ENCODE measurements at regions not wholly inside any gene's neighbourhood (a gene's known extent, or its start where the extent isn't known, plus 50 kb on each side); places are given as distances from the start of the nearest gene placed in this dataset.

DNA sequence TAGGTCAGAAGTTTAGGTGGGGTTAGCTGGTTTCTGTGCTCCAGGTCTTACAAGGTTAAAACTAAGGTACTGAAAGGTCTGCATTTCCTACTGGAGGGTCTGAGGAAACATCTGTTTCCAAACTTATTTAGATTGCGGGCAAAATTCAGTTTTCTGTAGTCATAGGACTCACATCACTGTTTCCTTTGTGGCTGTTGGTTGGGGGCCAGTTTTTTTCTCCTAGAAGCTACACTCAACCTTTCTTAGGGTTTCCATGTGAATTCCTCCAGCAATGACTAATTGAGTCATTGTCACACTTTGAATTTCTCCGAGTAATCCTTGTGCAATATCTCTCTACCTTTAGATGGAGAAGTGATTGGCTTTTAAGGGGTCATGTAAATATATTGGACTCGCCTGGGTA, 773.4 kb upstream of the SLITRK1 start:
- DNase-seq (ENCODE audit: extremely low read depth, low read depth): no peak
- TF ChIP-seq, protein P1, sequence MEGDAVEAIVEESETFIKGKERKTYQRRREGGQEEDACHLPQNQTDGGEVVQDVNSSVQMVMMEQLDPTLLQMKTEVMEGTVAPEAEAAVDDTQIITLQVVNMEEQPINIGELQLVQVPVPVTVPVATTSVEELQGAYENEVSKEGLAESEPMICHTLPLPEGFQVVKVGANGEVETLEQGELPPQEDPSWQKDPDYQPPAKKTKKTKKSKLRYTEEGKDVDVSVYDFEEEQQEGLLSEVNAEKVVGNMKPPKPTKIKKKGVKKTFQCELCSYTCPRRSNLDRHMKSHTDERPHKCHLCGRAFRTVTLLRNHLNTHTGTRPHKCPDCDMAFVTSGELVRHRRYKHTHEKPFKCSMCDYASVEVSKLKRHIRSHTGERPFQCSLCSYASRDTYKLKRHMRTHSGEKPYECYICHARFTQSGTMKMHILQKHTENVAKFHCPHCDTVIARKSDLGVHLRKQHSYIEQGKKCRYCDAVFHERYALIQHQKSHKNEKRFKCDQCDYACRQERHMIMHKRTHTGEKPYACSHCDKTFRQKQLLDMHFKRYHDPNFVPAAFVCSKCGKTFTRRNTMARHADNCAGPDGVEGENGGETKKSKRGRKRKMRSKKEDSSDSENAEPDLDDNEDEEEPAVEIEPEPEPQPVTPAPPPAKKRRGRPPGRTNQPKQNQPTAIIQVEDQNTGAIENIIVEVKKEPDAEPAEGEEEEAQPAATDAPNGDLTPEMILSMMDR (IDR thresholded peaks at IDR 0.05; ENCODE audit: low read depth, low read length): no peak

DNA sequence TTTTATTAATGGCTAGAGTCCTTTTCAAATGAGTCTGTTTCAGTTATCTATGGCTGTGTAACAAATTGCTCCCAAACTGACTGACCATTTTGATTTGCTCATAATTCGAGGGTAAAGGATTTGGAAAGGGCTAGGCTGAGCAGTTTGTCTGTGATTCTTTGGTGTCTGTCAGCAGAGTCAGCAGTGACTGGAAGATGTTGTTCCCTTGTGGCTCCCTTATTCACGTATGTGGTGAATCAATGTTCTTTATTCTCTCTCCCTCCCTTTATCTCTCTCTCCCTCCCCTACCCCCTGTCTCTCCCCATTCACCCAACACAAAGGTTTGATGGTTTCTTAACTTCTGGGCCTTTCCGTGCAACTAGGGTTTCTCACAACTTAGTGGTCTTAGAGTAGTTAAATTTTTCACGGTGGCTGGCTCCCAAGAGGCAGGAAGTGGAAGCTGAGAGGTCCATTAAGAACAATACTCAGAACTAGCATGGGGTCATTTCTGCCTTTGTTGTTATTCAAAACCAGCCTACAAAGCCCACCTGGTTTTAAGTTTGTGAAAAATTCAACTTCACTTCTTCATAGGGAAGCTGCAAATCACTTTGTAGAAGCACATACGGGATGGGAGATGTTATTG, 772.5 kb upstream of the SLITRK1 start:
- TF ChIP-seq, protein P1 (IDR thresholded peaks at IDR 0.05; ENCODE audit: low read depth, low read length): no peak
- no peak for DNase-seq (ENCODE audit: extremely low read depth, low read depth)

DNA sequence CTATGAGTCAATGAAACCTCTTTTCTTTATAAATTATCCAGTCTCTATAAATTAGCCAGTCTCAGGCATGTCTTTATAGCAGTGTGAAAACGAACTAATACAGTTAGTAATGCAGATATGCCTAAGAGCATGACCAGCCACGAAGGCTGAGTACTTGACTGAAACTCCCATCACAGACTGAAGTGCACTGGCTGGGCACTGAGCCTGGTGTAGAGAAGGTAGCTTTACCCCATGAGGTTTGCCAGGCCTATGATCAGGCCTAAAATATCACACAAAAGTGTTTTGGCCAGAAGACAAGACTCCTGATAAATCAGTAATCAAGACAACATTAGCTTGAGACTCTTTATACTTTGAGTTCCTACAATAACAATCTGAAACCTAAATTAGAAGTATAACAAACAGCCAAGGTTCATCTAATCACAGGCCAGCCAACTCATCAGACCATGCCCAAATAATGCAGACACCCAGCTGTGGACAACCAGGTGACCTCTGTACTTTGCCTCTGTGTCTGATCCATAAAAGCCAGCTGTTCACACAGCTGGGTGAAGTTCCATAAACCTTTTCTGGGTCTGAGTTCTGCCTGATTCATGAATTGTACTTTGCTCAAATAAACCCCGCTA, 771.8 kb upstream of the SLITRK1 start:
- no peak for DNase-seq (ENCODE audit: extremely low read depth, low read depth)
- TF ChIP-seq, protein P1 (IDR thresholded peaks at IDR 0.05; ENCODE audit: low read depth, low read length): no peak

DNA sequence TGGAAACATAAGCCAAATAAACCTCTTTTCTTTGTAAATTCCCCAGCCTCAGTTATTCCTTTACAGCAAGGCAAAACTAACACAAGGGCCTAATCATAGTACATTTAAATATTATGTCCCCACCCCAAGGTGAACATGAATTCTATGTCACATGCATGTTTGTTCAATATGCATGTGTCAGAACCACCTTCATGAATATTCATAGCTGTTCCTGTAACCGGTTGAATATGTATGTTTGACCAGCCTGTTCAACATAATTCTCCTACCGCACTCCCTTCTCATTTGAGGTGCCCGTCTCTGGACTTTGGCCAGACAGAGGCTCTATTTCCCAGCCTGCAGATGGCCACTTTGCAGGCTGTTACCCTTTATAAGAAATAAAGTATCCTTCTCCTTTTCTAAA, 769.4 kb upstream of the SLITRK1 start:
- TF ChIP-seq, protein P1 (IDR thresholded peaks at IDR 0.05; ENCODE audit: low read depth, low read length): no peak
- no peak for DNase-seq (ENCODE audit: extremely low read depth, low read depth)

DNA sequence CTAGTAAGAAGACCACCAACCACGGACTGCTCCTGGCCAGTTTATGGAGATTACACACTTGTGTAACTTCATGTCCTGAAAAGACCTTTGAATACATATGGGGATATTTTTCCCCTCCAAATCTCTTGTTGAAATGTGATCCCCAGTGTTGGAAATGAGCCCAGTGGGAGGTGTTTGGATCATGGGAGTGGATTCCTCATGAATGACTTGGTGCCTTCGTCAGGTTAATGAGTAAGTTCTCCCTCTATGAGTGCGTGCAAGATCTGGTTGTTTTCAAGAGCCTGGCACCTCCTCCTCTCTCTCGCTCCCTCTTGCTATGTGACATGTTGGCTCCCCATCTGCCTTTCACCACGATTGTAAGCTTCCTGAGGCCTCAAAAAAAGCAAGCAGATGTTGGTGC, 769.0 kb upstream of the SLITRK1 start:
- TF ChIP-seq, protein P1 (IDR thresholded peaks at IDR 0.05; ENCODE audit: low read depth, low read length): no peak
- no peak for DNase-seq (ENCODE audit: extremely low read depth, low read depth)

DNA sequence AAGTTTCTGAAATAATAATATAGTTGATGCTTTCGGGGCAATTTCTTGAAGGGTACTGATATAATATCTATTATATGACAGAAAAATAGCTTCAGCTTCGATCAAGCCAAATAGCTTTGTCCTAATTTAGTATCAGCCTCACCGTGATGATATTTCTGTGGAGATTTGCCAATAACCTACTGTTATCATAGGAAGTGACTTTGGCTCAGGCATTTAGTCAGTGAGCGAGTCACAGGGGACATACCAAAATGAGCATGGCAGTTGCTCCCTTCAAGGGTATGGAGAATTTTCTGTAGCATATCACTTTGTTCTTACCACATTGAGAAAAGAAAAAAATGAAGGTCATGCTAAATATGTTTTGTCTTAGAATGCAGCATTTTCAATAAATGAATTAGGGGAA, 767.6 kb upstream of the SLITRK1 start:
- TF ChIP-seq, protein P1 (IDR thresholded peaks at IDR 0.05; ENCODE audit: low read depth, low read length): no peak
- DNase-seq (ENCODE audit: extremely low read depth, low read depth): no peak

DNA sequence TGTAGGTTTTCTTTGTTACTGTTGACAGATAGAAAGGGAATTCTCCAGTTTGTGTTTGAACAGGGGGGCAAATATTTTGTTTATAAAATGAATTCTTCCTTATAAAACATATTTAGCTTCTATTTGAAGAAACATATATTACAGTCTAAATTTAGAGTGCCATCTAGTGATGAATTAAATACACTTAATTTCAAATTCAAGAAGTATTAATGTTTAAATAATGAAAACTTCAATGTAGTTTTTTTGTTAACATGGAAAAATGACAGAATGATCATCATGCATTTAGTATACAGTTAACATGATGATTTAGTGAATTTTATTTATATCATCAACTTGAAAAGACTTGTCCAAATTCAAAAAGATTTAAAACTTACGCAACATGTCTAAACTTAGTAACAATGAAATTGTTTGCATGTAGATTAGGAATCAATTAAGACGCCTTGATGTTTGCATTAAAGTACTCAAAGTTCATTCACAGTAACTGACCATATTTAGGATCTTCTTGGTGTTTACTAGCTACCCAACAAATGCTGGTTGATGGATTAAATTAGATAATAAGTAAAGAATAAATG, 765.9 kb upstream of the SLITRK1 start:
- TF ChIP-seq, protein P1 (IDR thresholded peaks at IDR 0.05; ENCODE audit: low read depth, low read length): no peak; the same call in 1 of the 2 replicates
- no peak for DNase-seq (ENCODE audit: extremely low read depth, low read depth)

Measured in AG09319 (cell line).